Daoy (cell line): ENCODE measurements at regions not wholly inside any gene's neighbourhood (a gene's known extent, or its start where the extent isn't known, plus 50 kb on each side); places are given as distances from the start of the nearest gene placed in this dataset.

Experiments used
- DNase-seq: peaks from one replicate; pipeline ENCODE4 v3.0.0-alpha.2; 2015; ENCODE audit warnings: low read depth

DNA sequence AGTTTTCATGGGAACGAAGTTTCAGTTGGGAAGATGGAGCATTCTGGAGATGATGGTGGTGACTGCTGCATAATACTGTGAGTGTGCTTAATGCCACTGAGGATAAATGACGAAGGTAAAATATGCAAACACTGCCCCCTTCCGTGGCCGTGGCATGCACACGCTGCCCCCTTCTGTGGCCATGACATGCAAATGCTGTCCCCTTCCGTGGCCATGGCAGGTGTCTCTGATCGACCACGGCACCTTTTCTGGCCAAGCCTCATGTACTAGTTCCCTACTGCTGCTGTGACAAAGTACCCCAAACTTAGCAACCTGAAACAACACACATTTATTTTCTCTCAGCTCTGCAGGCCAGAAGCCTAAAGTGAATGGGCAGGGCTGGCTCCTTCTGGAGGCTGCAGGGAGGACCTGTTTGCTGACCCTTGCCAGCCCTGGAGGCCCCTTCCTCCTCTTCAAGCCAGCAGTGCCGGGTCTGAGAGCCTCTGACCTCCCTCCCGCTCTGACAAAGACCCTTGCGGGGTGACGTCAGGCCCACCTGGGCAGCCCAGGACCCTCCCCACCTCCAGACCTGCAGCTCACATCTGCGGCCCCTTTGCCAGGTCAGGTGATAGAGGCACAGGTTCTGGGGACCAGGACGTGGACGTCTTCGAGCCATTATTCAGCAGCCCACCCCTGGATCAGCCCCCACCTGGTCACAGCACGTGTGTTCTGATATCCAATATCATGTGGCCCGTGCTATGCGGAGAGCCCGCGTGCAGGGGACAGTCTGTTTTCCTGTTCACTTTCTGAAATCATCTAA is 82.0 kb downstream of the MICALL2 start:
- DNase-seq: peak; percentile 42

DNA sequence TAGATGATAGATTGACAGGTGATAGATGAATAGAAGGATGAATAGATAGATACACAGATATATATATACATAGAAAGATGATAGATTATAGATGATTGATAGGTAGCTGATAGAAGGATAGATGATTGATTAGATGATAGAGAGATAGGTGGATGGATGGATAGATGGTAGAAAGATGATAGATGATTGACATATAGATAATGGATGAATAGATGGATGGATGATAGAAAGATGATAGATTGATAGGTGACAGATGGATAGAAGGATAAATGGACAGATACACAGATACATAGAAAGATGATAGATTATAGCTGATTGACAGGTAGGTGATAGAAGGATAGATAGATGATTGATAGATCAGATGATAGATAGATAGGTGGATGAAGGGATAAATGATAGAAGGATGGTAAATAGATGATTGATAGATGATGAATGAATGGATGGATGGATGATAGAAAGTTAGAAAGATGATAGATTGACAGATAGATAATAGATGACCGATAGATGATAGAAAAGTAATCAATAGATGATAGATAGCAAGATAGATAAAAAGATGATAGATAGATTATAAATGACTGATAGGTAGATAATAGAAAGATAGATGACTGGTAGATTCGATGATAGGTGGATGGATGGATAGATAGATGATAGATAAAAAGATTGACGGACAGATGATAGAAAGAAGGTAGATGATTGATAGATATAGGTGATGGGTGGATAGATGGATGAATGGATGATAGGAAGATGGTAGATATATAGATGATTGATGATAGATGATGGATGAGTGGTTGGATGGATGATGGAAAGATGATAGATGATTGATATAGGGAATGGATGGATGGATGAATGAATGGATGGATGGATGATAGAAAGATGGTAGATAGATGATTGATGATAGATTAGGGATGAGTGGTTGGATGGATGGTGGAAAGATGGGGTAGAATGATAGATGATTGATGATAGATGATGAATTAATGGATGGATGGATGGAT is 80.4 kb downstream of the MICALL2 start:
- DNase-seq: no peak

- no peak for DNase-seq
These were observed 78.9 kb downstream of the MICALL2 start for GRCh38 chr7:1380231-1380815.

DNA sequence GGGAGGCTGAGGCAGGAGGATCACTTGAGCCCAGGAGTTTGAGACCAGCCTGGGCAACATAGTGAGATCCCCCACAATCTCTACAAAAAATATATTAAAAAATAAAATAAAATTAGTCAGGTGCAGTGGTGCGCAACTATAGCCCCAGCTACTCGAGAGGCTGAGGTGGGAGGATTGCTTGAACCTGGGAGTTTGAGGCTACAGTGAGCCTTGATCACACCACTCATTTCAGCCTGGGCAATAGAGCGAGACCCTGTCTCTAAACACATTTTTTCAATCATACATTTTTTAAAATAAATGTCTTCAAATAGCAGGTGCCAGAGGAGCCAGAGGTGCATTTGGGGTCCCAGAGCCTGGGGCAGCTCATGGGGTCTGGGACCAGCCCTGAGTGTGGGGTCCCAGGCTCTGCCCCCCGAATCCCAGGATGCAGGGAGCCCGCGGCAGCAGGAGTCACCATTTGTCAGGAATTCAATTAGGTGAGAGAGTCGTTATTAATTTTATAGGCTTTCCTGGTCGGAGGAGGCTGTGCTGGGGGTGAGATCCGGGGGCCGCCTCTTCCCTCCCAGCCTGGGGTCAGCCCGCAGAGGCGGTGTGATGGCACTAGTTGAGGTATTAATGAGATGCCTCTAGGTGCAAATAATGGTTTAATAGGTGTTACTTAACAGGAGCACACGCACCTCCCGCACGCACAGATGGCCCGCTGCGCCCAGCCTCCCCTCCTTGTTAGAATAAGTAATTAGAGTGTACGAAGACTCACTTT is 78.3 kb downstream of the MICALL2 start:
- DNase-seq: no peak

GRCh38 chr7:1382553-1383397 is 76.5 kb downstream of the MICALL2 start:
- no peak for DNase-seq

DNA sequence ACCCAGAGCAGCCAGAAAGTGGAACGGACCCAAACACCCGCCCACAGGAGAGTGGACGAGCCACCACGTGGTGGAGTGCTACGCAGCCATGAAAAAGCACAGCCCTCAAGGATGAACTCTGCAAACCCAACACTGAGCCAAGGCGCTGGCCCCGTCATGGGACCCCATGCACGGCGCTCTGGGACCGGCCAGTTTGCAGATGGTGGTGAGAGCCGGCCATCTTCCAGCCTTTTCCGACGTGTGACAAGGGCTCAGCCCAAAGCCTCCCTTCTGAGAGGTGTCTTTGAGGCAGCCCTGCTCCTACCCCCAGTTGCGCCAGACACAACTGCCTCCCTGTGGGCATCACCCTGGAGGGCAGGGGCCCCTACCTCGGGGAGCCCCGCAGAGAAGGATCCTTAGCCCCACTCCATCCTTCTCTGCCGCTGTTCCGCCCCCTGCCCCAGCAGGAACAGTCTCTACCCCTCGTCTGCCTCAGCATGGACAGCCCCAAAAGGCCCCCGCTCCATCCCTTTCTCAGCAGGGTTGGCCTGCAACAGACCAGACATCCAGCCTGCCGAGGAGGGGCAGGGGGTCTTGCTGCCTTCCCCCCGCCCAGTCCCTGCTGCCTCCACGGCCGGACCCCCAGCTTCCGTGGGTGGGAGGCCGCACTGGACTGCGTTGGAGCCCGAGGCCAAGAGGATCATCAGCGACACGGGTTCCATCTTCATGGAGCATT is 75.7 kb downstream of the MICALL2 start:
- no peak for DNase-seq

DNA sequence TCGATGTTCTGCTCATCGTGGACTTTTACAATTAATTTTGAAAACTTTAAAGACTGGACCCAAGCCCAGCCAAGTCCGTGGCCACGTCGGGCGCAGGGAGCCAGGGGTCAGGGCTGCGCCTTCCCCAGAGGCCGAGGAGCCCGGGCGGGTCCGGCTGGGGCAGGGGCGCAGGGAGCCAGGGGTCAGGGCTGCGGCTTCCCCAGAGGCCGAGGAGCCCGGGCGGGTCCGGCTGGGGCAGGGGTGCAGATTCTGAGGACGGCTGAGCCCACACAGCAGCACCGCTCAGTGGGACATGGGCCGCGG is 75.2 kb downstream of the MICALL2 start:
- DNase-seq: no peak
